Skeletal muscle satellite cell (primary cell): ENCODE measurements at regions not wholly inside any gene's neighbourhood (a gene's known extent, or its start where the extent isn't known, plus 50 kb on each side); places are given as distances from the start of the nearest gene placed in this dataset.

Experiments used
- H3K27me3 ChIP-seq: 2 replicates; pipeline ENCODE4 v1.7.0; 2013; ENCODE audit warnings: low read length; ENCODE audit not compliant: control insufficient read depth, insufficient read depth
- H3K36me3 ChIP-seq: 2 replicates; pipeline ENCODE4 v1.7.0; 2013; ENCODE audit warnings: mild to moderate bottlenecking, control low read depth, low read length; ENCODE audit not compliant: insufficient read depth
- H3K4me1 ChIP-seq: 2 replicates; pipeline ENCODE4 v1.7.0; 2013; ENCODE audit warnings: low read length; ENCODE audit not compliant: control insufficient read depth, insufficient read depth
- H3K4me2 ChIP-seq: 2 replicates; pipeline ENCODE4 v1.7.0; 2013; ENCODE audit warnings: mild to moderate bottlenecking, low read length
- H3K4me3 ChIP-seq: 2 replicates; pipeline ENCODE4 v1.7.0; 2013; ENCODE audit warnings: low read length
- H3K9ac ChIP-seq: 2 replicates; pipeline ENCODE4 v1.7.0; 2013; ENCODE audit warnings: mild to moderate bottlenecking, low read depth, low read length, moderate library complexity
- H3K9me3 ChIP-seq: replicated peaks from 2 replicates; pipeline ENCODE4 v1.7.0; 2013; ENCODE audit warnings: mild to moderate bottlenecking, control low read depth, low read length

DNA sequence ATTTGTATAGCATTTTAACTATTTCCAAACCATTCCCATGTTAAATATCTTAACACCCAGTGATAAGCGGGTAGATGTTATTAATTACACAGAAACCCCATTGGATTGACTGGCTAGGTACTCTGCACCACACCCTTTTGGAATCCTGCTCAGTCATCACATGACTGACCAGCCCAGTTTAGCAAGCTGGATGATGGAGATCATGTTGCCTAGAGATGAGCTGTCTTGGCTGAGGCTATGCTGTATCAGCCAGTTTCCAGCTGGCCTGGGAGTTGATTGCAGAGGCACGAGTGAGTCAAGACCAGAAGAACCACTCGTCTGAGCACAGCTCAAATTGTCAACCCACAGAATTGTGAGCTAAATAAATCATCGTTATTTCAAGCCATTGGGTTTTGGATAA lies 124.6 kb downstream of the ZNF621 start:
- Histone ChIP-seq H3K4me3 (no peak overlapping the region), H3K4me1 (no peaks in the 10 kb centered on the region), H3K4me2 (no peak overlapping the region), H3K36me3 (no peaks in the 10 kb centered on the region), H3K27me3 (no peaks in the 10 kb centered on the region), H3K9ac (no peak overlapping the region), H3K9me3 (no peaks in the 10 kb centered on the region)

DNA sequence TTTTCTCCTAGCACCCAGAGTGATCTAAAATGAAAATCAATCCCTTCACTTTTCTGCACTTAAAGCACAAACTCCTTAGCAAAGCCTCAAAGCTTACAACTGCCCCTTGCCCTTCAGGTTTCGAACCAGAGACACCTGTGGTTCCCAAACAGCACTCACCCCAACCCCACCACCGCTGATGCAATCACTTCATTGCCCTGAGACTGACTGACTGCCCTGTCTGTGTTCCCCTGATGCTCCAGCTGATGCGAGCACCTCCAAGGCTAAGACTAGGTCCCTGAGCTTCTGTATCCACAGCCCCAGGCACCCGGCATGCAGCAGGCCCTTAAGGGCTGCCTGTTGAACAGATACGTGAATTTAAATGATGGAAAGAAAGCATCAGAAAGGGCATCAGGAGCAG lies 127.3 kb downstream of the ZNF621 start:
- Histone ChIP-seq H3K36me3 (no peaks in the 10 kb centered on the region), H3K4me1 (no peaks in the 10 kb centered on the region)

DNA sequence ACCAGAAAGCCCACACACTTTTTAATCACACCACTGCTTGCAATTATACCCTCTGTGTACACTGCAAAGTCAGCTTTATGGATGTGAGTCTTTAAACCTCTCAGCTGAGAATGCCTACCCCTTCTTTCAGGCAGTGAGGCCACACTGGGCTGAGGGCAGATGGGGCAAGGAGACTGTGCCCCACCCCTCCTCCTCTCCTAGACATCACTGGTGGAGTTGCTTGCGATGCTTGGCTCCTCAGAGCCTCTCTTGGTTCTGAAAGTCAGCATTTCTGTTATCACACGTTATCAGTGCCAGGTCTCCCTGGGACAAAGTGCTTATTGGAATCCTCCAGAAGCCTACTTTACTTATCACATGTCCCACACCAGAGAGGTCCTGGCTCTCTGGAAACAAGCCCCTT lies 128.2 kb downstream of the ZNF621 start:
- Histone ChIP-seq H3K36me3 (no peaks in the 10 kb centered on the region), H3K9me3 (no peaks in the 10 kb centered on the region), H3K9ac (no peak overlapping the region), H3K4me3 (no peak overlapping the region), H3K4me2 (no peak overlapping the region), H3K27me3 (no peaks in the 10 kb centered on the region), H3K4me1 (no peaks in the 10 kb centered on the region)

More for the DNA sequence above, 127.3 kb downstream of the ZNF621 start:
- H3K4me3 ChIP-seq: no peak overlapping the region
- no peaks in the 10 kb centered on the region for H3K9me3 ChIP-seq
- H3K27me3 ChIP-seq: no peaks in the 10 kb centered on the region
- no peak overlapping the region for H3K4me2 ChIP-seq
- H3K9ac ChIP-seq: no peak overlapping the region

DNA sequence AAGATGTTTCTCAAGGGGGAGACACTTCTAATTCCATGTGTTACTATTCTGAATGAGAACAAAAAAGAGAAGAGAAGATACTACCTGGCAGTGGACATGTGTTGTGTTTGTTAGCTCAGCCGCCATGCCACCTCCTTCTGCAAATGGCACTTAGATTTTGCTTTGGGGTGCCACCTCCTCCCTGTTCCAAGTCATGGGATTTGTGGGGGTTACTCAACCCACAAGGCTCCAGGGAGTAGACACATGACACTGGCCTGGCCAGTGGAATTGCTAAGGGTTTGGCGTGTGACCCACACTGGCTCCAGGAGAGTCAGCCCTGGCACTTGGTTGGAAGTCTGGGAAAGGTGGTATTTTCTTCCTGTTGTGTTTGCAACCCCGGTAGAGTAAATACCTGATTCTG lies 129.1 kb downstream of the ZNF621 start:
- Histone ChIP-seq H3K4me1 (no peaks in the 10 kb centered on the region), H3K4me3 (no peak overlapping the region), H3K27me3 (no peaks in the 10 kb centered on the region), H3K4me2 (no peak overlapping the region), H3K9ac (no peak overlapping the region), H3K9me3 (no peaks in the 10 kb centered on the region), H3K36me3 (no peaks in the 10 kb centered on the region)

DNA sequence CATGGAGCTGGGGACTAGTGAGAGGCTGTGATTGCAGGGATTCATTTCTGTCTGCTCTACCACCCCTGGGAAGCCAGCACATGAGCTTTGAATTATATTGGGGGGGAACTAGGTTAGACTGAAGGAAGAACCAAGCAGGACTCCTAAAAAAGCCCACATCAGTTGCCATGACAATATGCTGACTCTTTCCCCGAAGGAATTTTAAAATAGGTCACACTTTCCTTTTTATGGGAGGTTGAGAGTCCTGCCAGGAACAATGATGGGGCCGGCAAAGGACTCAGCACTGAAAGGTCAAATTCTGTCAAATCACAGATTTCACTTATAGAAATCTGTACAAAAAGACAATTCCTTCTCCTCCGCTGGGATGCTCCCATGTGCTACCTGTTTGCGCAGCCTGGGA lies 130.8 kb downstream of the ZNF621 start:
- Histone ChIP-seq H3K9ac (no peak overlapping the region), H3K27me3 (no peaks in the 10 kb centered on the region), H3K36me3 (no peaks in the 10 kb centered on the region), H3K4me2 (no peak overlapping the region), H3K4me1 (no peaks in the 10 kb centered on the region), H3K9me3 (no peaks in the 10 kb centered on the region), H3K4me3 (no peak overlapping the region)

DNA sequence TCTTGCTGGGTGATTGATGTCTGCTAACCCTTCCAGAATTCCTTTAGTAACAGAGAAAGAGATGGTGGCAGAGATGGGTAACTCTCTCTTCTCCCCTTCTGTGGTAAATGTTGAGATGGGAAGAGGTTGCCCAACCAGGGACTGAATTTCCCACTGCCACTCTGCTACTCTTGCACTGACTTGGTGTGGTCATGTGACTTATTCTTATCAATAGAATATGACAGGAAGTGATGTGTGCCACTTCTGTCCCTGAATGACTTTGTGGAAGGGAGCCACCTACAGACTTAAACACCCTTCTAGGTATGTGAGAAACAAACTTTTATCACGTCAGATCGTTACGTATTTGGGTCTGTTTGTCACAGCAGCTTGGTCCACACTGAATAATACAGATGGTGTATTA lies 132.9 kb downstream of the ZNF621 start:
- H3K4me2 ChIP-seq: no peak overlapping the region
- no peak overlapping the region for H3K4me3 ChIP-seq
- H3K27me3 ChIP-seq: no peaks in the 10 kb centered on the region
- H3K9me3 ChIP-seq: no peaks in the 10 kb centered on the region
- H3K9ac ChIP-seq: no peak overlapping the region
- no peaks in the 10 kb centered on the region for H3K36me3 ChIP-seq
- no peaks in the 10 kb centered on the region for H3K4me1 ChIP-seq

DNA sequence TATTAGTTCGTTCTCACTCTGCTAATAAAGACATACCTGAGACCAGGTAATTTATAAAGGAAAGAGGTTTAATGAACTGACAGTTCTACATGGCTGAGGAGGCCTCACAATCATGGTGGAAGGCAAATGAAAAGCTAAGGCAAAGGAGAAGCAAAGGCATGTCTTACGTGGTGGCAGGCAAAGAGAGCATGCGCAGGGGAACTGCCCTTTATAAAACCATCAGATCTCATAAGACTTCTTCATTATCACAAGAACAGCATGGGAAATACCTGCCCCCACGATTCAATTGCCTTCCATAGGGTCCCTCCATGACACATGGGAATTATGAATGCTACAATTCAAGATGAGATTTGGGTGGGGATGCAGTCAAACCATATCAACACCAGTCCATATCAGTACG lies 133.5 kb downstream of the ZNF621 start:
- no peak overlapping the region for H3K4me3 ChIP-seq
- H3K27me3 ChIP-seq: no peaks in the 10 kb centered on the region
- no peak overlapping the region for H3K9ac ChIP-seq

DNA sequence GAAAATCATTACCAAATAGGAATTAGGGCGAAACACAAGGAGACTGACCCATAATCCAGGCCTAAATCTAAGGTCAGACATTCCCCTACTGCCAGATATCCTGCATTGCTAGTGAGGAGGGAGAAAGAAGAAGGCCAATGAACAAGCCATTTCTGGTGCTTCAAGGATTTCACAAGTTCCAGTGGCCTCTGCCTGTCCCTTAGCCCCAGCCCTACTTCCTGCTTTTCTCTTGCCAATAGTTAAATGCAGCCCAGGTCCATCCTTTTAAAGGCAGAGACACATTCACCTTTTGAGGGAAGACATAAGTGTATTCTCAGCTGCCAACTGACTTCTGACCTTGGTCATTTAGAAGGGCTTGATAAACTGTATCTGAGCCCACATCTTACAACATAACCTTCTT lies 135.8 kb downstream of the ZNF621 start:
- Histone ChIP-seq H3K4me1 (no peaks in the 10 kb centered on the region), H3K4me3 (no peak overlapping the region), H3K4me2 (no peak overlapping the region), H3K27me3 (no peaks in the 10 kb centered on the region), H3K9me3 (no peaks in the 10 kb centered on the region), H3K36me3 (no peaks in the 10 kb centered on the region), H3K9ac (no peak overlapping the region)

More for the DNA sequence above, 133.5 kb downstream of the ZNF621 start:
- Histone ChIP-seq H3K36me3 (no peaks in the 10 kb centered on the region), H3K4me2 (no peak overlapping the region), H3K9me3 (no peaks in the 10 kb centered on the region), H3K4me1 (no peaks in the 10 kb centered on the region)

DNA sequence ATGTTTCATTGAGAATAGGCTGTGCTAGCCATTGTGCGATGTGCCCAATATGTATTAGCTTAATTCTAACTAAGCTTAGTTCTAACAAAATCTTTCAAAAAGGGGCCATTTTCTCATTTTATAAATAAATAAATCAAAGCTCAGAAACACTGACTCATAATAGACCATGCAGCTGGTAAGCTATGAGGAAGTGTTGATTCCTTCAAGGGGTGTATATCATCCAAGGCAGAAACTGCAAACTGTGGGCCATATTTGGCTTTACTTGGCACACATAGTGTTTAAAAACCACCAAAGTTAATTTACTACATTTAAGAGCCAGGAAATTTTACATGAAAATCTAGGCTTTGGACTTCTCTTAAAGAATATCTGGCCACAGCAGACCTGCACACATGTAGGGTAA lies 136.5 kb downstream of the ZNF621 start:
- Histone ChIP-seq H3K4me1 (no peaks in the 10 kb centered on the region), H3K27me3 (no peaks in the 10 kb centered on the region), H3K36me3 (no peaks in the 10 kb centered on the region), H3K9ac (no peak overlapping the region), H3K4me2 (no peak overlapping the region), H3K4me3 (no peak overlapping the region), H3K9me3 (no peaks in the 10 kb centered on the region)

DNA sequence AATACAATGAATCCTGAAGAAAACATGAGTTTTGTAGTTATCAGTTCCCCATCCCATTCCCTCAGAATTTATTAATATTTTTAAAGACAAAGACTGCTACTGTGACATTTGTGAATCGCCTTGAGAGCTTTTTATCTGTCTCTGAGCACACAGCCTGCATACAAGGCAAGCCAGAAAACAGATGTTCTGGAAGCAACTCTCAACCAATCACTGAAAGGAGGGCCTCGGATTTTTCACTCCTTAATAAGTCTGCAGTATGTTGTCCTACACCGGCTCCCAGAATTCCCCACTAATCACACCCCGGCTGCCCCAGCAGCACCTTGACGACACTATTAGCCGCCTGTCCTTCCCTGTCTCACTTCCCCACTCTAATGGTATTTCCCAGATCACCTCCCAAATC lies 138.5 kb downstream of the ZNF621 start:
- no peaks in the 10 kb centered on the region for H3K4me1 ChIP-seq
- no peak overlapping the region for H3K9ac ChIP-seq
- H3K4me3 ChIP-seq: no peak overlapping the region
- no peaks in the 10 kb centered on the region for H3K9me3 ChIP-seq
- no peaks in the 10 kb centered on the region for H3K27me3 ChIP-seq
- H3K4me2 ChIP-seq: no peak overlapping the region
- H3K36me3 ChIP-seq: no peaks in the 10 kb centered on the region

DNA sequence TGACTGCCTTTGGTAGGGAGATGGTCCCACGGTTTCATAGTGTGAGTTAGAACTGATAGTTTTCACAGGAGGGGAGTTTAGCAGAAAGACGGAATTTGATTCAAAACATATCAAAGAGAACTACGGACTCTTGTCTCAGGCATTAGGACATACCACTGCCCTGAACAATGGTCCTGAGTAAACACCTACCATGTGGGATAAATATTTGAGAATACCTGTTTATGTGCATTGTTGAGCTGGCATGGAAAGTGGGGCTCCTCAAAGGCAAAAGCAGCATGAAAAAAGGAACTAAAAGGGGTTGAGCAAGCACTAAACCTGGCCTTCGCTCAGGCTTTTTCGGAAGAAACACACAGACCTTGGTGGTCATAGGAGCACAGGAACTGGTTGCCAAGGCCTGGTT lies 144.4 kb downstream of the ZNF621 start:
- H3K27me3 ChIP-seq: no peaks in the 10 kb centered on the region
- H3K4me1 ChIP-seq: no peaks in the 10 kb centered on the region
- no peak overlapping the region for H3K4me3 ChIP-seq
- no peaks in the 10 kb centered on the region for H3K9me3 ChIP-seq
- no peak overlapping the region for H3K9ac ChIP-seq
- no peaks in the 10 kb centered on the region for H3K36me3 ChIP-seq
- H3K4me2 ChIP-seq: no peak overlapping the region

DNA sequence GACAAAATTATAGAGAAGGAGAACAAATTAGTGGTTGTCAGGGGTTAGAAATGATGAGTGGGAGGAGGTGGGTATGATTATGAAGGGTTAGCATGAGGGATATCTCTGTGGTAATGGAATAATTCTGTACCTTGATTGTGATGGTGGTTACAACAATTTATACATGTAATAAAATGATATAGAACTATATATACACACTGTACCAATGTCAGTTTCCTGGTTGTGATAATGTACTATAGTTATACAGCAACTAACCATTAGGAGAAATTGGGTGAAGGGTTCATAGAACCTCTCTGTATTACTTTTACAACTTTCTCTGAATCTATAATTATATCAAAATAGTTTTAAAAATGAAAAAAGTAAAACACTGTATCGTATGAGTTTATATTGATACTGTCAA lies 148.1 kb downstream of the ZNF621 start:
- Histone ChIP-seq H3K4me3 (no peak overlapping the region), H3K27me3 (no peaks in the 10 kb centered on the region), H3K4me1 (no peaks in the 10 kb centered on the region), H3K4me2 (no peak overlapping the region), H3K9me3 (no peaks in the 10 kb centered on the region), H3K36me3 (no peaks in the 10 kb centered on the region), H3K9ac (no peak overlapping the region)
